Endothelial cell (in vitro differentiated cells): ENCODE measurements at regions not wholly inside any gene's neighbourhood (a gene's known extent, or its start where the extent isn't known, plus 50 kb on each side); places are given as distances from the start of the nearest gene placed in this dataset.

ENCODE experiments used
- DNase-seq: peaks from one replicate; pipeline ENCODE4 v3.0.0; 2021; ENCODE audit warnings: low spot score
- H3K27ac Mint-ChIP-seq: one replicate; pipeline ENCODE4 v1.8.0; 2021; ENCODE audit warnings: mixed read lengths, inconsistent platforms; ENCODE audit not compliant: unreplicated experiment
- H3K27me3 Mint-ChIP-seq: one replicate; pipeline ENCODE4 v1.8.0; 2021; ENCODE audit warnings: mild to moderate bottlenecking, moderate library complexity, mixed read lengths, inconsistent platforms; ENCODE audit not compliant: unreplicated experiment
- H3K36me3 Mint-ChIP-seq: one replicate; pipeline ENCODE4 v1.8.0; 2021; ENCODE audit warnings: mild to moderate bottlenecking, low read depth, mixed read lengths, inconsistent platforms; ENCODE audit not compliant: unreplicated experiment
- H3K4me1 Mint-ChIP-seq: one replicate; pipeline ENCODE4 v1.8.0; 2021; ENCODE audit warnings: mild to moderate bottlenecking, mixed read lengths, inconsistent platforms; ENCODE audit not compliant: unreplicated experiment
- H3K4me3 Mint-ChIP-seq: one replicate; pipeline ENCODE4 v1.8.0; 2021; ENCODE audit warnings: mild to moderate bottlenecking, mixed read lengths, inconsistent platforms; ENCODE audit not compliant: unreplicated experiment
- H3K9me3 Mint-ChIP-seq: one replicate; pipeline ENCODE4 v1.8.0; 2021; ENCODE audit warnings: mixed read lengths, inconsistent platforms; ENCODE audit not compliant: unreplicated experiment
- CTCF ChIP-seq: fragments of 200-600 bp; sonication (generic); IDR thresholded peaks from one replicate; pipeline ENCODE4 v1.5.0; 2021; ENCODE audit warnings: antibody characterized with exemption; ENCODE audit not compliant: unreplicated experiment

- no peak overlapping the region for H3K27ac Mint-ChIP-seq
- no peak for DNase-seq
- no peaks in the 10 kb centered on the region for H3K36me3 Mint-ChIP-seq
- TF ChIP-seq CTCF = no peak
- no peak overlapping the region for H3K4me3 Mint-ChIP-seq
- H3K4me1 Mint-ChIP-seq = no peaks in the 10 kb centered on the region
- peaks cover 3% of the 10 kb centered on the region for H3K27me3 Mint-ChIP-seq
- H3K9me3 Mint-ChIP-seq = no peaks in the 10 kb centered on the region
Measured at GRCh38 chrX:133474574-133474973, 59.3 kb upstream of the GPC4 start.

GRCh38 chrX:133473451-133473850 lies 58.2 kb upstream of the GPC4 start:
- Mint-ChIP-seq H3K9me3 (no peaks in the 10 kb centered on the region), H3K4me3 (no peak overlapping the region), H3K27ac (peak overlapping the region; percentile 7), H3K27me3 (peaks cover 3% of the 10 kb centered on the region), H3K4me1 (no peaks in the 10 kb centered on the region), H3K36me3 (no peaks in the 10 kb centered on the region)
- DNase-seq = no peak
- TF ChIP-seq CTCF = no peak

- Mint-ChIP-seq H3K36me3 (no peaks in the 10 kb centered on the region), H3K27me3 (no peaks in the 10 kb centered on the region), H3K9me3 (no peaks in the 10 kb centered on the region), H3K27ac (no peak overlapping the region), H3K4me3 (no peak overlapping the region), H3K4me1 (no peaks in the 10 kb centered on the region)
- DNase-seq = no peak
- TF ChIP-seq CTCF = no peak
Measured at GRCh38 chrX:133468051-133468450, 52.8 kb upstream of the GPC4 start.

GRCh38 chrX:133465254-133465653 lies 50.0 kb upstream of the GPC4 start:
- H3K27ac Mint-ChIP-seq = no peak overlapping the region
- no peaks in the 10 kb centered on the region for H3K9me3 Mint-ChIP-seq
- H3K4me3 Mint-ChIP-seq = no peak overlapping the region
- no peaks in the 10 kb centered on the region for H3K27me3 Mint-ChIP-seq
- H3K36me3 Mint-ChIP-seq = no peaks in the 10 kb centered on the region
- no peaks in the 10 kb centered on the region for H3K4me1 Mint-ChIP-seq
- no peak for TF ChIP-seq CTCF
- no peak for DNase-seq
